ENCODE measurements at regions not wholly inside any gene's neighbourhood (a gene's known extent, or its start where the extent isn't known, plus 50 kb on each side); places are given as distances from the start of the nearest gene placed in this dataset.

DNA sequence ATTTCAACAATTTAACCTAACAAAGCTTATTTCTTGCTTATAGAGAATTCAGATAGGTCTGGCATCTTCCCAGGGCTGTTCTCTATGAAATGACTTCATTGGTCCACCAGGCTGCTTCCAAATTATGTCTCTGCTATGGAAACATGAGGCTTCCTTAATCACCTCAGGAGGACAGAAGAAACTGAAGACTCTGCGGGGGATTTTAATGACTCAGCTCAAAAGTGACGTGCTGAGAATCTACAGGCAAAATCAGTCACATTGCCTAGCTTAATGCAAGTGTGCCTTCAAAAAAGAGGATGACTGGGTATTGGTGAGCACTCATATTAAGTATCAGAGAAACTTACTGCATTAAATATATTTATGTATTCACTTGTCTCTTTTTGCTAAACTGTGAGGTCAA, 315.5 kb upstream of the RGMB start:
- H3K27me3 Mint-ChIP-seq (ENCODE audit: insufficient read depth, unreplicated experiment) = no peaks in the 10 kb centered on the region
- no peak overlapping the region for H3K4me3 Mint-ChIP-seq (ENCODE audit: unreplicated experiment)
- intact Hi-C loops (cut with micrococcal nuclease) = no loop called here
- H3K36me3 Mint-ChIP-seq (ENCODE audit: insufficient read depth, unreplicated experiment) = no peaks in the 10 kb centered on the region
- DNase-seq (ENCODE audit: unreplicated experiment) = no peak
- POLR2A ChIA-PET = no interaction called here
- no TSS peak for BruUV-seq (replicated peaks)
- CTCF ChIA-PET = interaction anchor here (0.6 to 8.3 kb wide), 2 partner anchors 85 to 312 kb away, joined by 3 to 77 read pairs; partner anchors contain the start of gene RGMB
- peaks cover 5% of the 10 kb centered on the region for H3K9me3 Mint-ChIP-seq (ENCODE audit: unreplicated experiment)
- TF ChIP-seq, protein P1, sequence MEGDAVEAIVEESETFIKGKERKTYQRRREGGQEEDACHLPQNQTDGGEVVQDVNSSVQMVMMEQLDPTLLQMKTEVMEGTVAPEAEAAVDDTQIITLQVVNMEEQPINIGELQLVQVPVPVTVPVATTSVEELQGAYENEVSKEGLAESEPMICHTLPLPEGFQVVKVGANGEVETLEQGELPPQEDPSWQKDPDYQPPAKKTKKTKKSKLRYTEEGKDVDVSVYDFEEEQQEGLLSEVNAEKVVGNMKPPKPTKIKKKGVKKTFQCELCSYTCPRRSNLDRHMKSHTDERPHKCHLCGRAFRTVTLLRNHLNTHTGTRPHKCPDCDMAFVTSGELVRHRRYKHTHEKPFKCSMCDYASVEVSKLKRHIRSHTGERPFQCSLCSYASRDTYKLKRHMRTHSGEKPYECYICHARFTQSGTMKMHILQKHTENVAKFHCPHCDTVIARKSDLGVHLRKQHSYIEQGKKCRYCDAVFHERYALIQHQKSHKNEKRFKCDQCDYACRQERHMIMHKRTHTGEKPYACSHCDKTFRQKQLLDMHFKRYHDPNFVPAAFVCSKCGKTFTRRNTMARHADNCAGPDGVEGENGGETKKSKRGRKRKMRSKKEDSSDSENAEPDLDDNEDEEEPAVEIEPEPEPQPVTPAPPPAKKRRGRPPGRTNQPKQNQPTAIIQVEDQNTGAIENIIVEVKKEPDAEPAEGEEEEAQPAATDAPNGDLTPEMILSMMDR (IDR thresholded peaks at IDR 0.05; ENCODE audit: unreplicated experiment) = no peak
- H3K27ac Mint-ChIP-seq (ENCODE audit: low read depth, unreplicated experiment) = no peak overlapping the region
- H3K4me1 Mint-ChIP-seq (ENCODE audit: insufficient read depth, unreplicated experiment) = peaks cover 7% of the 10 kb centered on the region

DNA sequence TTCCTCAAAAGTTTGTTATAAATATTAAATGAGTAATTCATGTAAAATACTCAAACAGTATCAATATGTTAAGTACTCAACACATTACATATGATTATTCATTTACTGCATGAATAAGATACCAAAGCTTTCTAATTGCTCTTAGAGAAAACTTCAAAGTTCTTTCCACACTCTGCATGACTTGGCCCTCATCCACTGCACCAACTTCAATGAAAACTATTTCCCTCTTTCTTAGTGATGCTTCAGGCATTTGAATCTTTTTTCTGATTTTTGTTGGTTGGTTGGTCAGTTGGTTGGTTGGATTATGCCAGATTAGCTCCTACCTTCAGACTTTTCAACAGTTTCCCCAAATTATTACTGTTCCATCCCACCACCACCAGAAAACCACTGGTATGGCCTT, 314.7 kb upstream of the RGMB start:
- Mint-ChIP-seq H3K9me3 (ENCODE audit: unreplicated experiment) (peaks cover 5% of the 10 kb centered on the region), H3K4me1 (ENCODE audit: insufficient read depth, unreplicated experiment) (peaks cover 10% of the 10 kb centered on the region), H3K4me3 (ENCODE audit: unreplicated experiment) (no peak overlapping the region), H3K27ac (ENCODE audit: low read depth, unreplicated experiment) (no peak overlapping the region), H3K27me3 (ENCODE audit: insufficient read depth, unreplicated experiment) (no peaks in the 10 kb centered on the region), H3K36me3 (ENCODE audit: insufficient read depth, unreplicated experiment) (no peaks in the 10 kb centered on the region)
- intact Hi-C loops (cut with micrococcal nuclease) = no loop called here
- TF ChIP-seq, protein P1 (IDR thresholded peaks at IDR 0.05; ENCODE audit: unreplicated experiment) = no peak
- POLR2A ChIA-PET = no interaction called here
- no peak for DNase-seq (ENCODE audit: unreplicated experiment)
- CTCF ChIA-PET = interaction anchor here (0.6 to 8.3 kb wide), 2 partner anchors 20 to 311 kb away, joined by 3 to 77 read pairs; partner anchors contain the start of gene RGMB
- no TSS peak for BruUV-seq (replicated peaks)

DNA sequence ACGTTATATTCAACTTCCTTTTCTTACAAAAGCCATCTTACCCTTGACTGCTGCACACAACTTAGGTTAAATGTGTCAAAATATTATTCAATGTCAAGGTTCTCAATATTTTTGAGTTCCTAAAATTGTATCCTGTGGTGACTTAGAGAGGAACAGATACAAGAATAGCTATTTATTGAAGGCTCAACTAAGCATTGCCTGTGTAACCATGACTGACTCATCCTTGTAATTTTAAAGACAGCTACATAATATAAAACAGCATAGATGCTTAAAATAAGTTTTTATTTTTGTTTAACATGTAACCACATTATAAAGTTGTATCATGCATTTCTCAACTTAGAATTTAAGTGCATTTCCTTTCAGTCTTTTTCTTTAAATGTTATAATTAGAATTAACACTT, 312.9 kb upstream of the RGMB start:
- Mint-ChIP-seq H3K9me3 (ENCODE audit: unreplicated experiment) (peaks cover 5% of the 10 kb centered on the region), H3K27ac (ENCODE audit: low read depth, unreplicated experiment) (no peak overlapping the region), H3K4me1 (ENCODE audit: insufficient read depth, unreplicated experiment) (peaks cover 6% of the 10 kb centered on the region), H3K4me3 (ENCODE audit: unreplicated experiment) (no peak overlapping the region), H3K36me3 (ENCODE audit: insufficient read depth, unreplicated experiment) (no peaks in the 10 kb centered on the region), H3K27me3 (ENCODE audit: insufficient read depth, unreplicated experiment) (no peaks in the 10 kb centered on the region)
- no peak for DNase-seq (ENCODE audit: unreplicated experiment)
- CTCF ChIA-PET = interaction anchor here (0.6 to 2.4 kb wide), 3 partner anchors 307 to 1586 kb away, joined by 3 to 7 read pairs (median 3); no protein-coding TSS in a partner anchor
- POLR2A ChIA-PET = no interaction called here
- TF ChIP-seq, protein P1 (IDR thresholded peaks at IDR 0.05; ENCODE audit: unreplicated experiment) = no peak
- intact Hi-C loops (cut with micrococcal nuclease) = no loop called here
- BruUV-seq (replicated peaks) = no TSS peak

DNA sequence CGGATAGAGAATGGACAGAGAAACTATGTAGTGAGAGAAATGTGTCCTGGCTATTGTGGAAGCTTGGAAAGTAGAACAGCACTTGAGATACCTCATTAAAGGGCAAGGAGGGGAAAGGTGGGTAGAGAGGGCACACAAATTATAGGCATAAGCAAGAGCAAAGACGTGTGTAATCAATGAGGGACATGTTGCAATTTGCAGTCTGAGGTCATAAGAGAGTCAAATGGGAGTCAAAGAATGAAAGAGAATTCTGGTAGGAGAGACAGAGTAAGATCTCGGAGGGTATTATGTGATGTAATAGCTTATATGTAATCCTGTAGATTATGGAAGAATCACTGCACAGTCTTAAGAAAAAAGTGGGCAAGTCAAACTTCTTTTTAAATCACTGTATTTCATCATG, 312.0 kb upstream of the RGMB start:
- intact Hi-C loops (cut with micrococcal nuclease) = no loop called here
- H3K4me1 Mint-ChIP-seq (ENCODE audit: insufficient read depth, unreplicated experiment) = peaks cover 6% of the 10 kb centered on the region
- H3K36me3 Mint-ChIP-seq (ENCODE audit: insufficient read depth, unreplicated experiment) = no peaks in the 10 kb centered on the region
- TF ChIP-seq, protein P1 (IDR thresholded peaks at IDR 0.05; ENCODE audit: unreplicated experiment) = no peak
- H3K4me3 Mint-ChIP-seq (ENCODE audit: unreplicated experiment) = no peak overlapping the region
- peaks cover 5% of the 10 kb centered on the region for H3K9me3 Mint-ChIP-seq (ENCODE audit: unreplicated experiment)
- no TSS peak for BruUV-seq (replicated peaks)
- DNase-seq (ENCODE audit: unreplicated experiment) = no peak
- no peak overlapping the region for H3K27ac Mint-ChIP-seq (ENCODE audit: low read depth, unreplicated experiment)
- ChIA-PET CTCF (interaction anchor here (2.4 kb wide), 1 partner anchor 306 kb away, joined by 7 read pairs; no protein-coding TSS in a partner anchor), POLR2A (no interaction called here)
- H3K27me3 Mint-ChIP-seq (ENCODE audit: insufficient read depth, unreplicated experiment) = no peaks in the 10 kb centered on the region
